ENCODE measurements at regions not wholly inside any gene's neighbourhood (a gene's known extent, or its start where the extent isn't known, plus 50 kb on each side); places are given as distances from the start of the nearest gene placed in this dataset.
"Not testable (repeated sequence)": the region's sequence is repeated elsewhere in the genome, so short reads cannot be mapped to it uniquely, and the experiment has no call there.

DNA sequence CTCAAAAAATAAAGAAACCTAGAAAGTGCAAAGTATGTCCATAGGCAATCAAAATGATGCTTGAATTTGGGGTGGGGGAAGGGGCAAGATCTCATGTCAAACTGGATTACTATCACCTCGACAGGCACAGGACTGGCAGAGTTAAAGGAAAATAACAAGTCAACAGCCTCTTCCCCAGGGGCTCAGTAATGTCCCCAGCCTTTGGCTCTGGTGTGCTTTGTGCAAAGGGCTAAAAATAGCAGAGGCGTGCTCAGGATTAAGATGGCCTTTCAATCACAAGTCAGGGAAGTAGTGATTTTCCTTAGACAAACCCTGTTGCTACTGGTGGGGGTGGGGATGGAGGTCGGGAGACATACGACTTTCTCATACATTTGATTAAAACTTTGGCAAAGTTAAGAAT is 63.5 kb upstream of the OLIG2 start:
- ATAC-seq (ENCODE audit: low read depth) (no peak), DNase-seq (ENCODE audit: low spot score in 2 of 2) (no peak)
- Mint-ChIP-seq H3K27me3 (peaks cover 16% of the 10 kb centered on the region), H3K9me3 (peaks cover 3% of the 10 kb centered on the region), H3K4me1 (no peaks in the 10 kb centered on the region), H3K4me3 (no peak overlapping the region), H3K27ac (no peak overlapping the region), H3K36me3 (peaks cover 1% of the 10 kb centered on the region)

DNA sequence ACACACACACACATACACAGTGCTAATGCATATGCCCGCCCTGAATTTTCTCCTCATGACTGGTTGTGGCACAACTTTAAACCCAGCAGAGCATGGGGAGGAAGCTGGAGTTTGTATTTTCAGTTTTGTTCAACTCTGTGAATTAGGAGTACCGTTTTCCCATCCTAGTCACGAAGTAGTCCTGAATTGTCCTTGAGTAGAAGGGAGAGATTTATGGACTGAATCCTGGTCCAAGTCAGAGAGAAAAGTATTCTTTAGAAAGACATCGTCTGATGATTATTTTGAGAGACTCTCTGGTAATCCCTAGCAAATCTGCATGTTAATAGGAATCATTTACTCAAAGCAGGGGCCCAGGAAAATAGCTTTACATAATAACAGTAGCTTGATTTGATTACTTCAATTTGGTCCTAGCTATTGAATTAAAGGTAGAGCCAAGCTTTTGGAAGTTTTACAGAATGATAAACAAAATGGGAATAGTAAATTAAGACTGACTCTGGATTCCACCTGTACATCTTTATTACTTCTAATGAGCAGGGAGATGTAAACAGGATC is 60.5 kb upstream of the OLIG2 start:
- DNase-seq (ENCODE audit: low spot score in 2 of 2), result no peak
- Mint-ChIP-seq H3K4me1 (peaks cover 3% of the 10 kb centered on the region), H3K4me3 (no peak overlapping the region), H3K27ac (no peak overlapping the region), H3K36me3 (peaks cover 1% of the 10 kb centered on the region), H3K27me3 (peaks cover 20% of the 10 kb centered on the region), H3K9me3 (peaks cover 3% of the 10 kb centered on the region)
- ATAC-seq (ENCODE audit: low read depth), result no peak

- Mint-ChIP-seq H3K9me3 (peaks cover 1% of the 10 kb centered on the region), H3K4me1 (peaks cover 3% of the 10 kb centered on the region), H3K27ac (no peak overlapping the region), H3K36me3 (no peaks in the 10 kb centered on the region), H3K4me3 (no peak overlapping the region), H3K27me3 (peaks cover 17% of the 10 kb centered on the region)
- no peak for ATAC-seq (ENCODE audit: low read depth)
- no peak for DNase-seq (ENCODE audit: low spot score in 2 of 2)
Observed at GRCh38 chr21:32966120-32966519, 59.6 kb upstream of the OLIG2 start.

- not testable (repeated sequence) for H3K9me3 Mint-ChIP-seq; H3K36me3 Mint-ChIP-seq; ATAC-seq (ENCODE audit: low read depth); H3K27ac Mint-ChIP-seq; DNase-seq (ENCODE audit: low spot score in 2 of 2); H3K4me3 Mint-ChIP-seq; H3K4me1 Mint-ChIP-seq
- peaks cover 14% of the 10 kb centered on the region for H3K27me3 Mint-ChIP-seq
Observed at GRCh38 chr21:32968103-32968502, 57.6 kb upstream of the OLIG2 start.

- no peak for ATAC-seq (ENCODE audit: low read depth)
- H3K9me3 Mint-ChIP-seq, result no peaks in the 10 kb centered on the region
- no peak for DNase-seq (ENCODE audit: low spot score in 2 of 2)
- no peaks in the 10 kb centered on the region for H3K4me1 Mint-ChIP-seq
- H3K36me3 Mint-ChIP-seq, result no peaks in the 10 kb centered on the region
- peaks cover 16% of the 10 kb centered on the region for H3K27me3 Mint-ChIP-seq
- H3K4me3 Mint-ChIP-seq, result no peak overlapping the region
- H3K27ac Mint-ChIP-seq, result no peak overlapping the region
Observed at GRCh38 chr21:32974653-32975052, 51.1 kb upstream of the OLIG2 start.

GRCh38 chr21:32975811-32976431 is 49.8 kb upstream of the OLIG2 start:
- Mint-ChIP-seq H3K4me1 (no peaks in the 10 kb centered on the region), H3K36me3 (no peaks in the 10 kb centered on the region), H3K4me3 (no peak overlapping the region), H3K27me3 (peaks cover 17% of the 10 kb centered on the region), H3K27ac (no peak overlapping the region), H3K9me3 (no peaks in the 10 kb centered on the region)
- ATAC-seq (ENCODE audit: low read depth) (no peak), DNase-seq (ENCODE audit: low spot score in 2 of 2) (no peak)

All from memory B cell (primary cell).